ENCODE measurements at regions not wholly inside any gene's neighbourhood (a gene's known extent, or its start where the extent isn't known, plus 50 kb on each side); places are given as distances from the start of the nearest gene placed in this dataset.

- TF ChIP-seq CTCF (IDR thresholded peaks at IDR 0.05) (no peak), POLR2A (IDR thresholded peaks at IDR 0.05) (no peak)
Observed at GRCh38 chr6:155755452-155755851, 299.8 kb upstream of the NOX3 start.
